CD4-positive, alpha-beta T cell treated with Interleukin-4 for 4 hours (primary cell): ENCODE measurements at regions not wholly inside any gene's neighbourhood (a gene's known extent, or its start where the extent isn't known, plus 50 kb on each side); places are given as distances from the start of the nearest gene placed in this dataset.
"Not testable (repeated sequence)": the region's sequence is repeated elsewhere in the genome, so short reads cannot be mapped to it uniquely, and the experiment has no call there.

Experiments used
- DNase-seq: peaks from one replicate; pipeline ENCODE4 v3.0.0-alpha.2; 2020

DNA sequence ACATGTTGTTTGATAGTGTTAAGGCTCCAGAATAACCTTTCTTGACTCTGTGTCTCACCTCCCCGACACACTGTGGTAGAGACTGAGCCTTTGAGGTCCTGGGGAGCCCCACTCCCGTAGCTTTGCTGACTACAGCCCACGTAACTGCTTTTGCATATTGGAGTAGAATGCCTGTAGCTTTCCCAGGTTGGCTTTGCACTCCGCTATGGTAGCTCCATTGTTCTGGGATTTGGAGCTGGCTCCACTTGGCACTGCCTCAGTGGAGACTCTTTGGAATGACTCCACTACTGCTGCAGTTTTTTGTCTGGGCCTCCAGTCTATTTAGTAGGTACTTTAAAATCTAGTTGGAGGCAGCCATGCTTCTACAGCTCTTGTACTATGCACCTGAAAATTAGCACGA is 56.2 kb upstream of the ANXA1 start:
- DNase-seq, result no peak

DNA sequence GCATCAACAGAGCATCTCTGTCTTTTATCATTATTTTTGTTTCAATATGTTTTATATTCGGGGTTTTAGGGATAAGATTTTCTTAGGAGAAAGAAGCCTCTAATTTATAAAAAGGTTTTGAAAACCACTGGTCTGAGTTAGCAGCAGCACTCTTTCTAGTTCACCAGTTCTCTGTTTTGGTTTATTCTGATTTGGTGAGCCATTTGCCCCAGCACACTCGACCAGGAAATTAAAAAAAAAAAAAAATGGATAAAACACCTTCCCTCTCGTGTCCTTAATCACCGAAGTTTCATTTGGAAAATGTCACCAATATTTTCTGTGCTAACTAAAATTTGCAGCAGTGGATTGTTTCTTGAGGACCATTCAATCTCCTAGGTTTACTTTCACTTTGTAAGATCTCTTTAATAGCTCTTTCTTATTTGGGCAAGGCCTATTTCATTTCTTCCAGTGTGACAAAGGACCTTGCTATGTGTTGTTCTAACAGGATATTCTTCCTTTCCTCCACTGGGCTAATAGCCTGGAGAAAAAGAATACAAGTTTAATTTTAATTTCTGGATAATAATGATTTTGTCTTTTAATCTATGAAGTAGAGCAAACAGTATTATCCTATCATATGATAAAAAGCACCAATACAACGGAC is 57.8 kb upstream of the ANXA1 start:
- no peak for DNase-seq

DNA sequence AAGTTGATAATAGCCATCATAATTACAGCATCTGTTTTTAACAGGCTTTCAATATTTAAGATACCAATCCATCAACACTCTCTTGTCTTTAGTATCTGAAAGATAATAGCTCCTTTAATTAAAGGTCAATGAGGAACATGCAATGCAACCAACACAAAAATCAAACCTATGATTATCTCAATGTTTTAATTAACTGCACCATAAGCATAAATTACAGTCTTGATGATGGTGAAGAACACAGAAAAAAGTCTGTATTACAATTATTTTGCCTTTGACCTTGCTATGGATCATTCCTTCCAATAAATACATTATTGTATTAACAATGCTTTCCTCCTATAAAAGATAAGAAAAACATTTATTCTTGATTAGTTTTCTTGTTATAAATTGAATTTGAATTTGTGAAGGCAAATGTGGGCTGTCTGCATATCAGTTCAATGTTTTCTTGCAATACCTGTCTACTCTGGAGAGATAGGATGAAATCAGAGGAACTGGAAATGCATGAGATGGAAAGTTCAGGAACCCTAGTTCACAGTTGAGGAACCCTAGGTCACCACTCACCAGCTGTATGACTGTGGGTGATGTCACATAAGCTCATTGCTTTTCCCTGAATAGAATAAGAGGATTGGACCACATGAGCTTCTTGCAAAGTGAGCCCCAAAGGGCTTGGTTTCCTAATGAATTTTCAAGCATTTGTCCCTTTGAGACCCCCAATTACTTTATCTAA is 58.5 kb upstream of the ANXA1 start:
- no peak for DNase-seq

DNA sequence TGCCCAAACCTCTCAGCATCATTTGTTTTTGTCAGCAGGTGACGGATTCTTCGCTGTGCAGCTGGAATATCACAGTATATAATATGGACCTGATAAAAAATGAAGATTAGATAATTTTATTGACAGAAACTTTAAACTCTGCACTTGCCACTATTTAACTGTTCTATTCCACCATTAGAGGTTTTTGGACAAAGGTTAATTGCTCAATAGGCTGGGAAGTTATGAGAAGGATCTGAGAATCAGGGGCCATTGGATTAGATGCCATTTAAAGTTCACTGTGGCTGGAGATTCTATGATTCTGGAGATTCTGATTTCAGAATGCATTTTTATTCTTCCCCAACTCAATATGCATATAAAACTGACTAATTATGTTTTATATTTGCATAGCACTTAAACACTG is 59.8 kb upstream of the ANXA1 start:
- DNase-seq, result no peak

DNA sequence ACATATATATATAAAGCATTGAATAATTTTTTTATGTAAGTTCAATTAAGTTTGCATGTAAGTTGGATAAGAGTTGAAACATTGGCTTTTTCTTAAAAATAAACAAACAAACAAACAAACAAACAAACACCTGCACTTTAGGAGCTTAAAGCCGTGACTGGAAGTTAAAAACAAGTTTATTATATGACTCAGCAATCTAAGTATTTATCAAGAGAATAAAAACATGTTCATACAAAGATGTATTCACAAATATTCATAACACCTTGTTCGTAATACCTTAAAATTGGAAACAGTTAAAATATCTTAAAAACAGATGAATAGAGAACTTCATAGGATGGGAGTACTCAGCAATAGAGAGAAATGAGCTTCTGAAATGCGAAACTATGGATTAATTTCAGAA is 61.5 kb upstream of the ANXA1 start:
- DNase-seq, result no peak

DNA sequence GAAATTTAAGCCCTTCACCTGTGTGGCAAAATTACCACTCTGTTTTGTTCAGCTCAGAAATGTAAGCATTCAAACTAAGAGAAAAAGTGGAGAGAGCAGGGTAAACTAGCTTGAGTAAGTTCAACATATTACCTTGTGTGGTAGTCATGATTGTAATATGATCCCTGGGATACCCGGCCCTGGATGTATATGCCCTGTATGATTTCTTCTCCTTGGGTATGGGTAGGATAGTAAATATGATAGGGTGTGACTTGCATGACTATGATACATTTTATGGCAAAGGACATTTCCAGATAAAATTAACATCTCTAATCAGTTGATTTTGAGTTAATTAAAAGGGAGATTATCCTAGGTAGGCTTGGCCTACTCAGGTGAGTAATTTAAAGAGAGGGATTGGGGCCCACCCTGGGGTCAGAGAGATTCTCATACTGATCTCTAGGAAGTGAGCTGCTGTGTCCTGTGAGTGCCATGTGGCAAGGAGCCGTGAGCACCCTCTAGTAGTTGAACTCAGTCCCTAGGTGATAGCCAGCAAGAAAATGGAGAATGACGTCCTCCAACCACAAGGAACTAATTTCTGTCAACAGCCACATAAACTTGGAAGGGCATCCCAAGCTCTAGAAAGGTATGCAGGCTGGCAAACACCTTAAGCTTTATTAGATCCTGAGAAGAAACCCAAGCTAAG is 62.2 kb upstream of the ANXA1 start:
- no peak for DNase-seq

DNA sequence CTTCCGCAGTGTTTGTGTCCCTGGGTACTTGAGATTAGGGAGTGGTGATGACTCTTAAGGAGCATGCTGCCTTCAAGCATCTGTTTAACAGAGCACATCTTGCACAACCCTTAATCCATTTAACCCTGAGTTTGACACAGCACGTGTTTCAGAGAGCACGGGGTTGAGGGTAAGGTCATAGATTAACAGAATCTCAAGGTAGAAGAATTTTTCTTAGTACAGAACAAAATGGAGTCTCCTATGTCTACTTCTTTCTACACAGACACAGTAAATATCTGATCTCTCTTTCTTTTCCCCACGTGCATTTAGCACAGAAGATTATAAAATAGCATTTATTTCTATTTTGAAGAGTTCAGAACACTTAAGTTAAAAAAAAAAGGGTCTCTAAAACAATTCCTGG is 63.8 kb upstream of the ANXA1 start:
- DNase-seq, result not testable (repeated sequence)

DNA sequence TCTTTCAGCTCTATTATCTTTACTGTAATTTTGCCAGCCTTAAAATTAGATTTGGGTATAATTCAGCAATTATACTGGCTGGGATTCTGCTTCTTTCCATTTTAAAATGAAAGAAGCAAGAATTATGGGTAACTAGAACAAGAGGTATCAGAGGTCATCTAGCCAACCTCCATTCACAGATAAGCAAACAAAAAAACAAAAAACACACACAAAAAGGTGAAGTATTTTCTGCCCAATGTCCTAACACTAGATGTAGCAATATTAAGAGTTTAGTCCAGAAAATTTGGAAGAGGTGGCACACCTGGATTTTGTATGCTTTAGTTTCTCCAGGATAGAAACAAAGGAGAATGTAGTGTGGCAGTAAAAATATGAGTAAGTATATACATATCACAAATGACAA is 68.1 kb upstream of the ANXA1 start:
- DNase-seq, result no peak

DNA sequence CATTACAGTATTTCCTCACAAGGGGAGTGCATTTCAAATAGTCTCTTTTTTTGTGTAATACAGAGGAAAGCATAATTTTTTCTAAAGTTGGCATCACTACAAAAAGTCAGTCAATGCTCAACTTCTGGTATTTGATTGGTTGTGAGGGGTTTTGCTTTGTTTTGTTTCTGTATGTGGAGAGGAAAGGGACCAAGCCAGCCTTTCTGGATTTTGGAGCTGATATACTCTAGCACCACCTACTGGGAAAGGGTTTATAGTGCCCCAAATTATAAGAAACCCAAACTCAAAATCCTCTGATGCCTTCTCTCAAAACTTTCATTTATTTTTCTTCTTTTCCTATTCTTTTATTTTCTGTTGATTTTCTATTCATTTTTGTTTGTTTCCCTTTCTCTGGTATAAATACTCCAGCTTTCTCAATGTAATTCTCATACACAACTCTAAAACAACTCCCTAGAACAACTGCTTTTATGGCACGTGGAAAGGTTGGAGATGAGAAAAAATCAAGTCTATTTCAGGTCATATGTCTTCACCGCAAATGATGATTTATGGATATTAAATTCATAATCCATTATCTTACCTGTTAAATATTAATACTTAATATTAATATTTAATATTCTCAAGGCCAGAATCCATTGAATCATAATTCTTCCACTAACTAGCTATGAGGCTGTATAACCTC is 69.5 kb upstream of the ANXA1 start:
- DNase-seq, result peak; percentile 34

DNA sequence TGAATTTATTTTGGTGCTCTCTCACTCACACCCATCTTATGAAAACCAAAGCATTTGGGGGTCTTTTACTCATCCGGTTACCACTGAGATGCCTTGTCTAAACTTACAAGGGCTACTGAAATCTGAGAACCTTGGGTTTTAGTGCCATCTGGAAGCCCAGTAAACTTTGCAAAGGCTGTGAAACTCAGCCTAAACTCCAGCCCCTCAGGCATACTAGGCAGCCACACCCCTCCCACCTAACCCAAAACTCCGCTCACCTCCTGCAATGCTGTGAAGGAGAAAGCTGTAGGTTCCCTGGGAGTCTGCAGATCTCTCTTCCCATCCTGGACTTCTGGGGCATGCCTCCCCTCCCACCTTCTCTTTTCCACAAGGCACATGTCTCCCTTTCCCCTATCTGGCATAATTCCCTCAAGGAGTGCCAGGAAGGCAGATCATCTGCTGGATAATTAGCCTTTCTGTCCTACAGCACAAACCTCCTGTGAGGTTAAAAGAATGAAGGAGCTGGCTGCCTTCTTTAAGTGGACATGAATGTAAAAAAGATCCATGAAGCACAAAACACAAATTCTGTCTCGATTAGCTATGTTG is 71.5 kb upstream of the ANXA1 start:
- no peak for DNase-seq

DNA sequence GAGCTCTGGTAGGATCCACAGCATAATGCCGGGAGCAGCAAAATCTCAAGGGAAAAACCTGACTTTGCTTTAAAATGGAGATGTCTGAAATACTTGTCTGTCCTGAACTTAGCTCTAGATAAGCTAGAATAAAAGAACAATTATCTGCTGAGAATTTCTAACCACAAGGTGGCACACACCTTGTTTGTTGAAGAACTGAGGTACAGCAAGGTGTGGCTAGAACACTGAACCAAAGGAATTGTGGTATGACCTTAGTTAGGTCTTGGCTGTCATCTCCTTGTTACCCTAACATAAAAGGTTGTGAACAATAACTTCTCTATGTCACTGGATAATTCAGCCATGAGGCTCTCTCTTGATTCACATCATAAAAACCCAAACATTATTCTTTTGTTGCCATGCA is 72.3 kb upstream of the ANXA1 start:
- peak; percentile 8 for DNase-seq

DNA sequence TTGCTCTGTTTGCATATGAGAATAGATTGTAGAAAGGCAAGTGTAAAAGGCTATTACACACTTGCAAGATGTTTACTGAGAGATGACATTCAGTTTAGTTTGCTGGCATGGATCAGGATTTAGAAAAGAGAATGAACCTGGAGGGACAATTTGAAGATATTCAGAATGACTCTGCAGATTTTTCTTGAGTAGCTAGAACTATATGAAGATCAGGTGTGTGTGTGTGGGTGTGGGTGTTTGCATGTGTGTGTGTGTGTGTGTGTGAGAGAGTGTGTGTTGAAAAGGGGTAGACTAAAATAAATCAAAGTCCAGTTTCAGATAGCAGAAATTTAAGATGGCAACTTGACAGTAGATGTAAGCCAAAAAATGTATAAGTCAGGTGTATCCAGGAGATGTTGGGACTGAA is 74.0 kb upstream of the ANXA1 start:
- no peak for DNase-seq

DNA sequence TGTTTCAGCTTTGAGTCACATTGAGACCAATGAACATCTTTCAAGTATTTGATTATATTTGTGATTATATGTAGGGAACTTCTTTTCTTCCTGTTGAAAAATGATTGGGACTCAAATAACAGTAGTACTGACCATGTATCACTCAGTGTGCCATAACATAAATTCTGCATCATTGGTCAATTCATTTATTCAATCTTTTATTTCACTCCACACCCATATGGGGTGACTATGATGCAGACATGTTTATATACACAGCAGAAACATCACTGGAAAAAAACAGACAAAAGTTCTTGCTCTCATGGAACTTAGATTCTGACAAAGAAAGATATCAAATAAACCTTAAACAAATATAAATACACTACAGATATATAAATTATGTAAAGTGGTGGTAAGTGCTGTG is 74.7 kb upstream of the ANXA1 start:
- no peak for DNase-seq

DNA sequence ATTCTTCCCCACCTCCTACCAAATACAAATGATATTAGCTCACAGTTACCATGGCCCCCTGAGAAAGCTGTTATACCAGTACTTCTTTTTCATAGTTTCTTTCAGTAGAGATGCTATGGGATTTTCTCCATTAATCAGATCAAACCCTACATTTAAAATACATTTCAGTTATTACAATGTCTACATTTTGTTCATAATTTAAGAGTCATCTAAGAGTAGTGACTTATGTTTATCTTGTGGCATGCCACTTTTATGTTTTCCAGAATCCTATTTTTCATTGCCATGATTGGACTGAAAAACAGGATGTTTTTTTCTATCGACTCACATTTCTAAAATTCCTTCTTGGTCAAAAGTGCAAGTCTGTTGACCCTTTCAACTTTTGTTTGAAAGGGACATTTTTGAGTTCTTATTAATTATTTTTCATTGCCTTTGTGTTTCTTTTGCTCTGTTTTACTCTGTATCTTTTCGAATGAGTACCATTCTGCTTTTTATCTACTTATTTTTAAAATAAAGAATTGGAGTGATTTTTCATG is 77.4 kb upstream of the ANXA1 start:
- DNase-seq, result no peak

DNA sequence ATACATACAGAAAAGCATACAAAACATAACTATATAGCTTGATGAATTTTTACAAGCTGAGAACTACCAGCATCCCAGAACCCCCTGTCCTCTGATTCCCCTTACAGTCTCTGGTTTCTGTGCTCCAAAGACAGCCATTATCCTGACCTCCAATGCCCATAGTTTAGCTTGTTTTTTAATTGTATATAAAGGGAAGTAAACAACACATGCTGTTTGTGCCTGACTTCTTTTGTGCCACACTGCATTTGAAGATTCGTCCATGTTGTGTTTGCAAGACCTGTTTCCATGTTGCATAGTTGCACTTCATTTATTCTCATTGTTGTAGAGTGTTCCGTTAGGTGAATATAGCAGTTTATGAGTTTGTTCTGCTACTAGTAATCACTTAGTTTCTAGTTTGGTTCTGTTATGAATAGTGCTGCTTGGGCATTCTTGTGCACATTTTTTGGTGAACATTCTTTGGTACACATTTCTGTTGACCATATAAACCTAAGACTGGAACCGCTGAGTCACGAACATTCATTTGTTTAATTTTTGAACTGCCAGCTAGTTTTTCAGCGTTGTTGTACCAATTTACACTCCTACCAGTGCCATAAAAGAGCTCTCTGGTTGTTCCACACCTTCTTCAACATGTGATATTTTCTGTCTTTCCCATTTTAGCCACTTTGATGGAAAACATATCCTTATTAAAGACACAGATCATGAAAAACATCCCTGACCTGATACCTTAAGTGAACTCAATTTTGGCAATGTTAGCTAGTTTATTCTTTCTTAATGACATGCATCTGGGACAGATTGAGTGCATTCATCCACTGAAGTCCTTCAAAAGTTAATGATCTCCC is 78.1 kb upstream of the ANXA1 start:
- no peak for DNase-seq

DNA sequence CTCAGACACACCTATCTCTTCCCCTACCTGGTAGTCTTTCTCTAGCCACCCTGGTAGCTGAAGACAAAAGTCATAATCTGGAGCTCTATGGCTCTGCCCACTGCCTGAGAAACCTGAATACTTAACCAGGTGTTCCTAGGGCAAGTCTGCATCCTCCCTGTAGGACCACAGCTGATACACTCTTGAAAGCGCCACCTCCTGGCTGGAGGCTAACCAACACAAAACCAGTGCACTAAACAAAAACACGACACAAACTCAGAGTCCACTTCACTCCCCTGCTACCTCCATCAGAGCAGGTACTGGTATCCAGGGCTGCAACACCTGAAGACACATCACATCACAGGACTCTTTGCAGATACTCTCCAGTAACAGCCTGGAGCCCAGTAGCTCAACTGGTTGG is 84.6 kb upstream of the ANXA1 start:
- no peak for DNase-seq

DNA sequence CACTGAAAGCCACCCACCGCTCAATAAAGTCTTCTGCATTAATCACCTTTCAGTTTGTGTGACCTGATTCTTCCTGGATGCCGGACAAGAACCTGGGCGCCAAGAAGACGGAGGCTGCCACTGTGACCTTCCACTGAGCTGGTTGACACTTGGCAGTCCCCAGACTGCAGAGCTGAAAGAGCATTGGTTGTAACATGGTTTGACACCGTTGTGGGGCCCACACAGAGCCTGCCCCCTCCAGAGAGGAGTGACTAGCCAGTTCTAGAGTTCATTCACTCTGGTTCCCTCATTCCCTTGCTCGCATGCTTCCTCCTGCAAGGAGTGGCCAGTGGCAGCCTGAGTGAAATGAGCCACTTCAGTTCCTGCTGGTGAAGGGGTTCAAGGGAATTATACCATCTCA is 86.2 kb upstream of the ANXA1 start:
- DNase-seq, result no peak

DNA sequence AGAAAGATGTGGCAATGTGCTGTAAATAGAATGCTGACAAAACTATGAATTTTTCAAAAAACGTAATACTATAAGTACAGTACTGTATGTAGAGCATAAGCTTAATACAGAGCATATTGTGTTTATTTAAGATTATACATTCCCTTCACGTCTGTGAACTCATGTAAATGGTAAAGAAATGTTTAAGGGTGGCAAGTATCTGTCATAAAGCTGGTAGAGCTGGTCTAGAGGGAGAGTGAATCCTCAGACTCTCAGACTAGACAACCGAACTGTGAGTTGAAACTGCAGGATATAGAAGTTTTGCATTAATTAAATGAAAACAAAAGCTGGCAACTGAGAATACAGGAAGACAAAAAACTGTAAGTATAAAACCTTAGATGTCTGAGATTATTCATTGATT is 87.3 kb upstream of the ANXA1 start:
- DNase-seq, result no peak

DNA sequence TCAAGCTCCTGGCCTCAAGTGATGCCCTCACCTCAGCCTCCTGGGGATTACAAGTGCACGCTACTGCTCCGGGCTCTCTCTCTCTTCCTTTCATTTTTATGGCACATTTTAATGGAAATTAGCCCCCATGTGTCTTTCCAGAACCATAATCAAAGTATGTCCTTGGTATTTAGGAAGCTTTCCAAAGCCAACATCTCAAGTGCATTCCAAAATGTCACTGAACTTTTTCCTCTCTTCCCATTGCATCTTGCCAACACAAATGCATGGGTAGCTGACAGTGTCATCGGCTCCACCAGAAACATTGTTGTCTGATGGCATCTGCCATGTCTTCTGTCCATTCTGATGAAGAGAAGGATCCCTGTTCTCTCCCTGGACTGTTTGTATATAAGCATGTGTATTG is 90.5 kb upstream of the ANXA1 start:
- no peak for DNase-seq

DNA sequence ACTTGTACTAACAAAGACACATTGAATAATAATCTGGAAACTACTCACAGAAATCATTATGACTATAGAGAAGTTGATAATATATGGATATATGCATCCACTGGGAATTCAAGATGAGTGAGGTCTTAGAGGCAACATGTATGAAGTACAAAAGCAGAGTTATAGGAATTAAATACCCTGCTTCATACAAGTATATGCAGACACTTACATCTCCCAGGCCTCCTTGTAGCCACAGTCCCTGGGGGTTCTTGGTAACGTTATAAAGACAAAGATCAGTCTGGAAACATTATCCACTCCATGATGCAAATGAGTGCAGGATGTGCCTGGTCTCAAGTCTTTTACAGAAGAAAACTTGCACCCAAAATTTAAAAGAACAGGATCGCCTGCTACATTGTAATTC is 92.4 kb upstream of the ANXA1 start:
- no peak for DNase-seq

DNA sequence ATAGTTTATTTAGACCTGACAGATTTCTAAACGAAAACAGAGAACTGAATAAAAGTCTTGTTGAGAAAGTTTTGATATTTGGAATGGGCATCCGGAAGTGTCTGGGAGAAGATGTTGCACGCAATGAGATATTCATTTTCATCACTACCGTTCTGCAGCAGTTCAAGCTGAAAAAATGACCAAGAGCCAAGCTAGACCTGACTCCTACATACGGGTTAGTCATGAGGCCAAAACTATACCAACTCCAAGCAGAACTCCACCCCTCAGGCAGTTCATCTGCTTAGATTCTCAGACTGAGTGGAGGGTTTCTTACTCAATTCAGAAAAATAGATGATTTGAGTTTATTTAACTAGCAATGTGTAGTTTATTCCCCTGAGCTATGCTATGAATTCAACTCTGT is 95.4 kb upstream of the ANXA1 start:
- DNase-seq, result no peak

DNA sequence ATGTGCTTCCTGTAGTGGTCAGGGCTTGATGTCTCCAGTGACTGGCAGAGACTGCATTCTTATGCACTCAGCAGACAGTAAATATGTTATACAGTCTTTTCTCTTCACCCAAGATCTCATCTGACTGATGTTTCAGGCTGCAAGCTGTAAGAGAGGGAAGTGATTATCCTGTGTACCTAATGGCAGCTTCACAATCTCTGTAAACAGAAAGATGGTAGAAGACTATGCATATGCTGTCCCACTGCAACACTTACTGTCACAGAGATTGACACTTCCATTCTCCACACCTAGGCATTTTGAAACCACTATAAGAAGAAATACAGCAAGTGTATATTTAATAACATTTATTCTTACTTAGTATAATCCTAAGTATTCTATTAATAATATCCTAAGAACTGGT is 97.6 kb upstream of the ANXA1 start:
- no peak for DNase-seq
